ENCODE measurements at regions not wholly inside any gene's neighbourhood (a gene's known extent, or its start where the extent isn't known, plus 50 kb on each side); places are given as distances from the start of the nearest gene placed in this dataset.

GRCh38 chr22:44368611-44369292 is 56.0 kb upstream of the SHISAL1 start:
- DNase-seq (ENCODE audit: low spot score): no peak

GRCh38 chr22:44366372-44367300 is 53.9 kb upstream of the SHISAL1 start:
- no peak for DNase-seq (ENCODE audit: low spot score)

- no peak for DNase-seq (ENCODE audit: low spot score)
Measured at GRCh38 chr22:44365832-44366231, 53.1 kb upstream of the SHISAL1 start.

GRCh38 chr22:44365191-44365590 is 52.4 kb upstream of the SHISAL1 start:
- DNase-seq (ENCODE audit: low spot score): no peak

GRCh38 chr22:44364751-44365130 is 52.0 kb upstream of the SHISAL1 start:
- no peak for DNase-seq (ENCODE audit: low spot score)

GRCh38 chr22:44363980-44364750 is 51.4 kb upstream of the SHISAL1 start:
- DNase-seq (ENCODE audit: low spot score): no peak

- DNase-seq (ENCODE audit: low spot score): peak; percentile 82
Measured at GRCh38 chr22:44363013-44363979, 50.5 kb upstream of the SHISAL1 start.

GRCh38 chr22:44362249-44363012 is 49.7 kb upstream of the SHISAL1 start:
- no peak for DNase-seq (ENCODE audit: low spot score)

Data from kidney tubule cell (primary cell).